ENCODE measurements at regions not wholly inside any gene's neighbourhood (a gene's known extent, or its start where the extent isn't known, plus 50 kb on each side); places are given as distances from the start of the nearest gene placed in this dataset.

DNA sequence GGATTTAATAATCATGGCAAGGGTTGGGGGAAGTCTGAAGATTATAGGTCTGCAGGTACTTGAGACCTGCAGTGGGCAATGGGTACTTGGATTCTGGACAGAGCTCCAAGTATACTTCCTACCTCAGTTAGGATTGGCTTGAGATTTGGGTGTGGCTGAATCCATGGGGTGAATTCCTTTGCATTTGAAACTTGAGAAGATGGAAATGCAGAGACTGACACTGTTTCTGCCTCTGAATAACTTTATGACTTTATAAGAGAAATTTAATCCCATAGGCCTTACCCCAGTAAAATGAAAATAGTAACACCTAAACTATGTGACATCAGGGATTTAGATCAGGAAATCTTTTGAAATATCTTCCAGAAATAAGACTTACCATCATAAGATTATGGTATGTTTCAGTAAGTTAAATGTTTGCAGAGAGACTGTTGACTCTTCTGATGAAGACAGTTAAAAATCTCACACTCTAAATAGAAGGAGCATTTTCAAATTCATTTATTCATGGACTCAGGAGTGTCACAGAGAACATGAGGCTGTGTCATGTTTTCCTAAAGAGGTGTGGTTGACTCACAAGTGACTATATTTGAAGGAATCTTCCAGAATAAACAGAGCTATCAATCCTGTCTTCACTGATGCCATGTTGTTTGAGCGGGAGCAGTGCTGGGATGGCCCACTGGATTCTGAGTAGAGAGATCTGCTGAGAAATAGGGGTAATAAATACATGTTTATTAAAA, 513.5 kb upstream of the NR3C2 start:
- H3K4me1 ChIP-seq (replicated peaks in 1 of 4; ENCODE audit: control insufficient read depth in 3 of 4, insufficient read depth in 4 of 4, low read length in 3 of 4) = no peaks in the 10 kb centered on the region
- 87% methylated on average over 1 of the region's 1 CpG; no CpG with 5 or more reads in 1 of the 2 experiments for WGBS, 2 experiments (ENCODE audit: extremely low coverage in 1 of 2, insufficient coverage in 1 of 2, insufficient read length in 1 of 2, insufficient replicate concordance in 2 of 2, low coverage in 1 of 2, low lambda C conversion rate in 2 of 2, missing lambda C conversion rate in 1 of 2)
- H4K20me1 ChIP-seq (replicated peaks in 1 of 2; ENCODE audit: control insufficient read depth in 1 of 2, insufficient read depth in 2 of 2, low read length in 2 of 2) = no peaks in the 10 kb centered on the region
- no peak overlapping the region for H3K4me2 ChIP-seq (ENCODE audit: insufficient read depth in 1 of 2, low read depth in 2 of 2, low read length in 2 of 2)
- H3K4ac ChIP-seq (replicated peaks; ENCODE audit: insufficient read length, low read depth, low read length) = no peak overlapping the region
- H3K23me2 ChIP-seq (ENCODE audit: low read depth, low read length) = no peaks in the 10 kb centered on the region
- no peak overlapping the region for H2BK5ac ChIP-seq (ENCODE audit: low read depth, low read length)
- no peak overlapping the region for H4K8ac ChIP-seq (ENCODE audit: extremely low read depth, insufficient read depth, low read length)
- H3K79me1 ChIP-seq (ENCODE audit: low read depth, low read length) = no peaks in the 10 kb centered on the region
- no peak overlapping the region for H3K18ac ChIP-seq (ENCODE audit: extremely low read depth, low read length)
- no peak overlapping the region for H4K5ac ChIP-seq (ENCODE audit: insufficient read length, low read depth, low read length)
- FAIRE-seq (no peak), DNase-seq (ENCODE audit: low read depth in 1 of 2, low spot score in 2 of 2) (no peak)
- ChIA-PET CTCF (ENCODE audit: partially characterized antibody) (no interaction called here), POLR2A (ENCODE audit: partially characterized antibody) (no interaction called here)
- H4K91ac ChIP-seq (replicated peaks; ENCODE audit: insufficient read length, low read length) = no peak overlapping the region
- no peak overlapping the region for H2AK5ac ChIP-seq (ENCODE audit: low read depth, low read length)
- TF ChIP-seq RXRA (IDR thresholded peaks at IDR 0.05; ENCODE audit: insufficient read depth, low read depth, low read length) (no peak), POLR2AphosphoS5 (IDR thresholded peaks at IDR 0.05; ENCODE audit: low read depth, low read length) (no peak), TAF1 (IDR thresholded peaks at IDR 0.05; ENCODE audit: low read depth, low read length) (no peak)
- TF ChIP-seq, protein P1, sequence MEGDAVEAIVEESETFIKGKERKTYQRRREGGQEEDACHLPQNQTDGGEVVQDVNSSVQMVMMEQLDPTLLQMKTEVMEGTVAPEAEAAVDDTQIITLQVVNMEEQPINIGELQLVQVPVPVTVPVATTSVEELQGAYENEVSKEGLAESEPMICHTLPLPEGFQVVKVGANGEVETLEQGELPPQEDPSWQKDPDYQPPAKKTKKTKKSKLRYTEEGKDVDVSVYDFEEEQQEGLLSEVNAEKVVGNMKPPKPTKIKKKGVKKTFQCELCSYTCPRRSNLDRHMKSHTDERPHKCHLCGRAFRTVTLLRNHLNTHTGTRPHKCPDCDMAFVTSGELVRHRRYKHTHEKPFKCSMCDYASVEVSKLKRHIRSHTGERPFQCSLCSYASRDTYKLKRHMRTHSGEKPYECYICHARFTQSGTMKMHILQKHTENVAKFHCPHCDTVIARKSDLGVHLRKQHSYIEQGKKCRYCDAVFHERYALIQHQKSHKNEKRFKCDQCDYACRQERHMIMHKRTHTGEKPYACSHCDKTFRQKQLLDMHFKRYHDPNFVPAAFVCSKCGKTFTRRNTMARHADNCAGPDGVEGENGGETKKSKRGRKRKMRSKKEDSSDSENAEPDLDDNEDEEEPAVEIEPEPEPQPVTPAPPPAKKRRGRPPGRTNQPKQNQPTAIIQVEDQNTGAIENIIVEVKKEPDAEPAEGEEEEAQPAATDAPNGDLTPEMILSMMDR (IDR thresholded peaks at IDR 0.05; ENCODE audit: control extremely low read depth in 1 of 3, insufficient read depth in 1 of 3, low read depth in 1 of 3, low read length in 3 of 3) = no peak
- TF ChIP-seq, protein P2, sequence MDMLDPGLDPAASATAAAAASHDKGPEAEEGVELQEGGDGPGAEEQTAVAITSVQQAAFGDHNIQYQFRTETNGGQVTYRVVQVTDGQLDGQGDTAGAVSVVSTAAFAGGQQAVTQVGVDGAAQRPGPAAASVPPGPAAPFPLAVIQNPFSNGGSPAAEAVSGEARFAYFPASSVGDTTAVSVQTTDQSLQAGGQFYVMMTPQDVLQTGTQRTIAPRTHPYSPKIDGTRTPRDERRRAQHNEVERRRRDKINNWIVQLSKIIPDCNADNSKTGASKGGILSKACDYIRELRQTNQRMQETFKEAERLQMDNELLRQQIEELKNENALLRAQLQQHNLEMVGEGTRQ (IDR thresholded peaks at IDR 0.05; ENCODE audit: low read length) = no peak
- no peaks in the 10 kb centered on the region for H3K79me2 ChIP-seq (ENCODE audit: control insufficient read depth in 1 of 2, insufficient read depth in 2 of 2, low read length in 2 of 2)
- H3K27ac ChIP-seq (ENCODE audit: low read depth, low read length) = no peak overlapping the region
- no peak overlapping the region for H3K23ac ChIP-seq (ENCODE audit: insufficient read length)
- no peaks in the 10 kb centered on the region for H3K27me3 ChIP-seq (replicated peaks in 1 of 4; ENCODE audit: control insufficient read depth in 3 of 4, extremely low read depth in 1 of 4, insufficient read depth in 3 of 4, low read length in 3 of 4)
- no peak overlapping the region for H2BK15ac ChIP-seq (ENCODE audit: low read length)
- H2BK120ac ChIP-seq (replicated peaks; ENCODE audit: low read depth, low read length) = no peak overlapping the region
- H3K9me3 ChIP-seq (ENCODE audit: insufficient read depth in 2 of 2, low read depth in 1 of 2, low read length in 1 of 2) = no peaks in the 10 kb centered on the region
- H3K36me3 ChIP-seq (ENCODE audit: control insufficient read depth in 2 of 4, insufficient read depth in 4 of 4, low read length in 3 of 4) = no peaks in the 10 kb centered on the region
- no peak overlapping the region for H3K56ac ChIP-seq (replicated peaks; ENCODE audit: insufficient read length, low read depth, low read length)
- H2BK12ac ChIP-seq (ENCODE audit: low read depth, low read length) = no peak overlapping the region
- H2BK20ac ChIP-seq (ENCODE audit: low read length) = no peak overlapping the region
- no peak overlapping the region for H2AFZ ChIP-seq (ENCODE audit: low read length)
- H3K9ac ChIP-seq (replicated peaks in 1 of 4; ENCODE audit: extremely low read depth in 1 of 4, low read depth in 3 of 4, low read length in 3 of 4) = no peak overlapping the region
- no peak overlapping the region for H3K14ac ChIP-seq (ENCODE audit: insufficient read length)
- H3K4me3 ChIP-seq (ENCODE audit: extremely low read depth in 1 of 4, insufficient read depth in 2 of 4, low read depth in 3 of 4, low read length in 4 of 4) = no peak overlapping the region

Data from H1 (cell line).